ENCODE measurements at regions not wholly inside any gene's neighbourhood (a gene's known extent, or its start where the extent isn't known, plus 50 kb on each side); places are given as distances from the start of the nearest gene placed in this dataset.
"Not testable (repeated sequence)": the region's sequence is repeated elsewhere in the genome, so short reads cannot be mapped to it uniquely, and the experiment has no call there.

GRCh38 chr6:115203381-115203780, 857.3 kb downstream of the FRK start:
- no peak for DNase-seq (ENCODE audit: low read depth)
- H3K4me3 ChIP-seq (ENCODE audit: low read depth, low read length) = no peak overlapping the region
- TF ChIP-seq, protein P1, sequence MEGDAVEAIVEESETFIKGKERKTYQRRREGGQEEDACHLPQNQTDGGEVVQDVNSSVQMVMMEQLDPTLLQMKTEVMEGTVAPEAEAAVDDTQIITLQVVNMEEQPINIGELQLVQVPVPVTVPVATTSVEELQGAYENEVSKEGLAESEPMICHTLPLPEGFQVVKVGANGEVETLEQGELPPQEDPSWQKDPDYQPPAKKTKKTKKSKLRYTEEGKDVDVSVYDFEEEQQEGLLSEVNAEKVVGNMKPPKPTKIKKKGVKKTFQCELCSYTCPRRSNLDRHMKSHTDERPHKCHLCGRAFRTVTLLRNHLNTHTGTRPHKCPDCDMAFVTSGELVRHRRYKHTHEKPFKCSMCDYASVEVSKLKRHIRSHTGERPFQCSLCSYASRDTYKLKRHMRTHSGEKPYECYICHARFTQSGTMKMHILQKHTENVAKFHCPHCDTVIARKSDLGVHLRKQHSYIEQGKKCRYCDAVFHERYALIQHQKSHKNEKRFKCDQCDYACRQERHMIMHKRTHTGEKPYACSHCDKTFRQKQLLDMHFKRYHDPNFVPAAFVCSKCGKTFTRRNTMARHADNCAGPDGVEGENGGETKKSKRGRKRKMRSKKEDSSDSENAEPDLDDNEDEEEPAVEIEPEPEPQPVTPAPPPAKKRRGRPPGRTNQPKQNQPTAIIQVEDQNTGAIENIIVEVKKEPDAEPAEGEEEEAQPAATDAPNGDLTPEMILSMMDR (IDR thresholded peaks at IDR 0.05; ENCODE audit: low read depth, low read length) = no peak
- no peak for TF ChIP-seq POLR2A (IDR thresholded peaks at IDR 0.05; ENCODE audit: extremely low read depth, insufficient read length)

DNA sequence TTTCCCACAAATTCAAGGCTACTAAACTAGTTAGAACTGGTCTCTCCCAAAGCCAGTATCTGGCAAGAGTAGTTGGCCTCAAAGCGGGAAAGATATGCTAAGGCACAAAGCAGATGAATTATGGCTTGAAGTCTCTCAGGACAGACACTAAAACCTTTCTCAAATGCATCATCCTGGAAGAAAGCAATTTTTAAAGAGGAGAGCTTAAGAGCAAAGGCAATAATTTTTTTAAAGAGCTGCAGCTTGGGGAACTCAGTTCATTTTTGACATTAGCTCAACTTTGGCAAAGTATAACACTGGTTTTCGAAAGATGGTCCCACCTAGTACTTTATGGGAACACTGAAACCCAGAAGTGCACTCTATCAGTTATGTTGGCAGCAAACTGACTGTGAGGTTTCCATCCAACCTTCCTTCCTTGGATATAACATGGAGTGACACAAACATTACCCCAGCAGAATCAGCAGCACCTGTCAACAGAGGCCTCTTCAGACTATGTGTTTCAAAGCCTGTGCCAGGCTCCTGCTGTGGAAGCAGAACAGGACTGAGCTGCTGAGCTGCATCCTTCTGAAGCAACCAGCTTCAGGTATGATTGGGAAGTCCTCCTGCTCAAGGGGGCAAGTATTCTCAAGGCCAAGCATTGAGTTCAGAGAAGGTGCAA, 852.3 kb upstream of the HS3ST5 start:
- TF ChIP-seq, protein P2, sequence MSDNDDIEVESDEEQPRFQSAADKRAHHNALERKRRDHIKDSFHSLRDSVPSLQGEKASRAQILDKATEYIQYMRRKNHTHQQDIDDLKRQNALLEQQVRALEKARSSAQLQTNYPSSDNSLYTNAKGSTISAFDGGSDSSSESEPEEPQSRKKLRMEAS (IDR thresholded peaks at IDR 0.05; ENCODE audit: low read depth, low read length) = no peak
- TF ChIP-seq MYC (IDR thresholded peaks at IDR 0.05; ENCODE audit: low read depth, low read length) (no peak), POLR2A (IDR thresholded peaks at IDR 0.05; ENCODE audit: extremely low read depth, insufficient read length) (no peak)
- TF ChIP-seq, protein P1 (IDR thresholded peaks at IDR 0.05; ENCODE audit: low read depth, low read length) = no peak
- DNase-seq (ENCODE audit: low read depth) = no peak
- H3K4me3 ChIP-seq (ENCODE audit: low read depth, low read length) = no peak overlapping the region

DNA sequence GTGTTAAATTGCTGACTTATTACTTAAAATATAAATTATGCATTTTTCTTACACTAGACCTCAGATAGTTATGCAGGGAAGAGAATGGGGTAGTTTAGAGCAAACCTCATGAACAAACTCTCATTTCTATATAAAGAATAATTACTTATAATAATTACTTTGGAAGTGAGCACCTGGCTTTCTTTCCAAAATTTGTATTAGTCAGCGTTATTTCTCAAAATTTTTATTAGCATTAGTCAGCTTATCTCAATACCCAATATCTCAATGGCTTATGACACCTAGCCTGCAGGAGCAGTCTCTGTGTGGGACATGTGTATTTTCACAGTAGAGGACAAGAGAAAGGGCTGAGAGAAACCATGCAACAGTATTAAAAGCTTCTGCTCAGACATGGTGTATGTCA, 849.2 kb upstream of the HS3ST5 start:
- TF ChIP-seq POLR2A (IDR thresholded peaks at IDR 0.05; ENCODE audit: extremely low read depth, insufficient read length) (no peak), MYC (IDR thresholded peaks at IDR 0.05; ENCODE audit: low read depth, low read length) (no peak)
- TF ChIP-seq, protein P1 (IDR thresholded peaks at IDR 0.05; ENCODE audit: low read depth, low read length) = no peak
- TF ChIP-seq, protein P2 (IDR thresholded peaks at IDR 0.05; ENCODE audit: low read depth, low read length) = no peak
- no peak overlapping the region for H3K4me3 ChIP-seq (ENCODE audit: low read depth, low read length)
- DNase-seq (ENCODE audit: low read depth) = no peak

- H3K4me3 ChIP-seq (ENCODE audit: low read depth, low read length) = no peak overlapping the region
- no peak for DNase-seq (ENCODE audit: low read depth)
- TF ChIP-seq MYC (IDR thresholded peaks at IDR 0.05; ENCODE audit: low read depth, low read length) (no peak), POLR2A (IDR thresholded peaks at IDR 0.05; ENCODE audit: extremely low read depth, insufficient read length) (no peak)
- TF ChIP-seq, protein P2 (IDR thresholded peaks at IDR 0.05; ENCODE audit: low read depth, low read length) = no peak
- TF ChIP-seq, protein P1 (IDR thresholded peaks at IDR 0.05; ENCODE audit: low read depth, low read length) = no peak
Measured at GRCh38 chr6:115190534-115190933, 847.7 kb upstream of the HS3ST5 start.

- DNase-seq (ENCODE audit: low read depth); H3K4me3 ChIP-seq (ENCODE audit: low read depth, low read length): not testable (repeated sequence)
Measured at GRCh38 chr6:115175456-115175855, 832.6 kb upstream of the HS3ST5 start.

GRCh38 chr6:115165912-115166311, 823.1 kb upstream of the HS3ST5 start:
- DNase-seq (ENCODE audit: low read depth); H3K4me3 ChIP-seq (ENCODE audit: low read depth, low read length): not testable (repeated sequence)

GRCh38 chr6:115159733-115160132, 816.9 kb upstream of the HS3ST5 start:
- TF ChIP-seq MYC (IDR thresholded peaks at IDR 0.05; ENCODE audit: low read depth, low read length) = no peak
- TF ChIP-seq, protein P2 (IDR thresholded peaks at IDR 0.05; ENCODE audit: low read depth, low read length) = no peak
- TF ChIP-seq, protein P1 (IDR thresholded peaks at IDR 0.05; ENCODE audit: low read depth, low read length) = no peak
- TF ChIP-seq POLR2A (IDR thresholded peaks at IDR 0.05; ENCODE audit: extremely low read depth, insufficient read length) = no peak
- DNase-seq (ENCODE audit: low read depth) = no peak
- H3K4me3 ChIP-seq (ENCODE audit: low read depth, low read length) = no peak overlapping the region

Measured in NB4 (cell line).